ENCODE measurements at regions not wholly inside any gene's neighbourhood (a gene's known extent, or its start where the extent isn't known, plus 50 kb on each side); places are given as distances from the start of the nearest gene placed in this dataset.

GRCh38 chr20:57934913-57935312 is 225.1 kb upstream of the PMEPA1 start:
- Histone ChIP-seq H3K27me3 (ENCODE audit: insufficient read depth, poor library complexity, severe bottlenecking) (no peaks in the 10 kb centered on the region), H3K4me3 (replicated peaks; ENCODE audit: insufficient read depth, low read length) (no peak overlapping the region), H3K27ac (replicated peaks) (no peak overlapping the region)
- TF ChIP-seq SPI1 (IDR thresholded peaks at IDR 0.05; ENCODE audit: borderline replicate concordance, low read depth) (no peak), GABPA (IDR thresholded peaks at IDR 0.05; ENCODE audit: low read depth) (no peak), REST (IDR thresholded peaks at IDR 0.05; ENCODE audit: insufficient replicate concordance, low read depth) (no peak), CTCF (IDR thresholded peaks at IDR 0.05; ENCODE audit: insufficient read depth, low read length) (no peak), POLR2AphosphoS5 (IDR thresholded peaks at IDR 0.05; ENCODE audit: low read depth) (no peak)
- no peak for DNase-seq (ENCODE audit: low read depth in 1 of 2, low spot score in 1 of 2)

- Histone ChIP-seq H3K27me3 (ENCODE audit: insufficient read depth, poor library complexity, severe bottlenecking) (no peaks in the 10 kb centered on the region), H3K27ac (replicated peaks) (no peak overlapping the region), H3K4me3 (replicated peaks; ENCODE audit: insufficient read depth, low read length) (no peak overlapping the region)
- DNase-seq (ENCODE audit: low read depth in 1 of 2, low spot score in 1 of 2), result no peak
- TF ChIP-seq GABPA (IDR thresholded peaks at IDR 0.05; ENCODE audit: low read depth), result no peak
- no peak for TF ChIP-seq POLR2AphosphoS5 (IDR thresholded peaks at IDR 0.05; ENCODE audit: low read depth)
Measured at GRCh38 chr20:57934007-57934805, 224.4 kb upstream of the PMEPA1 start.

GRCh38 chr20:57932227-57932864 is 222.5 kb upstream of the PMEPA1 start:
- no peak overlapping the region for H3K4me3 ChIP-seq (replicated peaks; ENCODE audit: insufficient read depth, low read length)
- H3K27ac ChIP-seq (replicated peaks), result no peak overlapping the region
- no peaks in the 10 kb centered on the region for H3K27me3 ChIP-seq (ENCODE audit: insufficient read depth, poor library complexity, severe bottlenecking)
- TF ChIP-seq CTCF (IDR thresholded peaks at IDR 0.05; ENCODE audit: insufficient read depth, low read length) (no peak), POLR2AphosphoS5 (IDR thresholded peaks at IDR 0.05; ENCODE audit: low read depth) (no peak)
- no peak for DNase-seq (ENCODE audit: low read depth in 1 of 2, low spot score in 1 of 2)

- H3K27ac ChIP-seq (replicated peaks), result no peak overlapping the region
- no peak overlapping the region for H3K4me3 ChIP-seq (replicated peaks; ENCODE audit: insufficient read depth, low read length)
- H3K27me3 ChIP-seq (ENCODE audit: insufficient read depth, poor library complexity, severe bottlenecking), result no peaks in the 10 kb centered on the region
- no peak for DNase-seq (ENCODE audit: low read depth in 1 of 2, low spot score in 1 of 2)
- TF ChIP-seq SPI1 (IDR thresholded peaks at IDR 0.05; ENCODE audit: borderline replicate concordance, low read depth) (no peak), POLR2AphosphoS5 (IDR thresholded peaks at IDR 0.05; ENCODE audit: low read depth) (no peak), CTCF (IDR thresholded peaks at IDR 0.05; ENCODE audit: insufficient read depth, low read length) (no peak), GABPA (IDR thresholded peaks at IDR 0.05; ENCODE audit: low read depth) (no peak), REST (IDR thresholded peaks at IDR 0.05; ENCODE audit: insufficient replicate concordance, low read depth) (no peak)
Measured at GRCh38 chr20:57930351-57930750, 220.5 kb upstream of the PMEPA1 start.
